NCI-H345 treated with DMSO at 0.1 percent for 48 hours (cell line): ENCODE measurements at regions not wholly inside any gene's neighbourhood (a gene's known extent, or its start where the extent isn't known, plus 50 kb on each side); places are given as distances from the start of the nearest gene placed in this dataset.

Source experiments
- DNase-seq: peaks from one replicate; lab custom pipeline; 2025; ENCODE audit not compliant: unreplicated experiment; lab: John Stamatoyannopoulos, UW

- no peak for DNase-seq
Observed at GRCh38 chr22:27394806-27395404, 406.7 kb downstream of the MN1 start.

- no peak for DNase-seq
Observed at GRCh38 chr22:27397036-27397953, 404.3 kb downstream of the MN1 start.

- DNase-seq: no peak
Observed at GRCh38 chr22:27397954-27398342, 403.6 kb downstream of the MN1 start.

GRCh38 chr22:27399161-27399560, 402.4 kb downstream of the MN1 start:
- no peak for DNase-seq

- DNase-seq: no peak
Observed at GRCh38 chr22:27400811-27401210, 400.7 kb downstream of the MN1 start.

- DNase-seq: no peak
Observed at GRCh38 chr22:27401321-27401720, 400.2 kb downstream of the MN1 start.

- no peak for DNase-seq
Observed at GRCh38 chr22:27404441-27404840, 397.1 kb downstream of the MN1 start.

GRCh38 chr22:27405672-27406388, 395.7 kb downstream of the MN1 start:
- no peak for DNase-seq

- DNase-seq: no peak
Observed at GRCh38 chr22:27406389-27406861, 395.1 kb downstream of the MN1 start.

- no peak for DNase-seq
Observed at GRCh38 chr22:27407369-27407985, 394.1 kb downstream of the MN1 start.

GRCh38 chr22:27408068-27408467, 393.5 kb downstream of the MN1 start:
- no peak for DNase-seq

- DNase-seq: no peak
Observed at GRCh38 chr22:27409299-27409698, 392.3 kb downstream of the MN1 start.

GRCh38 chr22:27412866-27413445, 388.6 kb downstream of the MN1 start:
- DNase-seq: no peak

- no peak for DNase-seq
Observed at GRCh38 chr22:27413702-27414101, 387.9 kb downstream of the MN1 start.

GRCh38 chr22:27416511-27417420, 384.8 kb downstream of the MN1 start:
- DNase-seq: peak; percentile 52

- DNase-seq: no peak
Observed at GRCh38 chr22:27417421-27417814, 384.1 kb downstream of the MN1 start.

GRCh38 chr22:27418261-27418660, 383.3 kb downstream of the MN1 start:
- no peak for DNase-seq

GRCh38 chr22:27419473-27419872, 382.1 kb downstream of the MN1 start:
- no peak for DNase-seq

GRCh38 chr22:27420195-27420816, 381.2 kb downstream of the MN1 start:
- no peak for DNase-seq
